Mesodermal cell (in vitro differentiated cells): ENCODE measurements at regions not wholly inside any gene's neighbourhood (a gene's known extent, or its start where the extent isn't known, plus 50 kb on each side); places are given as distances from the start of the nearest gene placed in this dataset.

Experiments
- H3K27ac ChIP-seq: 2 replicates; pipeline ENCODE4 v1.7.0; 2013; ENCODE audit warnings: mild to moderate bottlenecking, low read depth, low read length, moderate library complexity; ENCODE audit not compliant: severe bottlenecking
- H3K36me3 ChIP-seq: 2 replicates; pipeline ENCODE4 v1.7.1; 2013; ENCODE audit warnings: mild to moderate bottlenecking, low read length, moderate library complexity; ENCODE audit not compliant: control insufficient read depth, insufficient read depth
- H3K4me1 ChIP-seq: one replicate; pipeline ENCODE4 v1.7.1; 2013; ENCODE audit warnings: mild to moderate bottlenecking, low read length; ENCODE audit not compliant: insufficient read depth, control insufficient read depth, poor library complexity, severe bottlenecking
- H3K4me3 ChIP-seq: 2 replicates; pipeline ENCODE4 v1.7.0; 2013; ENCODE audit warnings: low read length, control low read depth, mild to moderate bottlenecking; ENCODE audit not compliant: insufficient read depth, poor library complexity, severe bottlenecking; ENCODE audit errors: extremely low read depth
- H3K9me3 ChIP-seq: 2 replicates; pipeline ENCODE4 v1.7.1; 2013; ENCODE audit warnings: mild to moderate bottlenecking, low read length, moderate library complexity; ENCODE audit not compliant: control insufficient read depth
- WGBS, 2 experiments: methylation state at CpG; one replicate each; pipeline ENCODE4 v1.1.5; 2013; ENCODE audit warnings: missing lambda C conversion rate in 2 of 2; ENCODE audit not compliant: insufficient coverage in 2 of 2; 5-methylcytosine and 5-hydroxymethylcytosine counted together

GRCh38 chr12:114302606-114303315 lies 103.2 kb downstream of the TBX5 start:
- peaks cover 2% of the 10 kb centered on the region for H3K9me3 ChIP-seq
- 58 to 79% methylated on average over 2 to 5 of the region's 6 CpGs for WGBS, 2 experiments
- H3K36me3 ChIP-seq, result no peaks in the 10 kb centered on the region
- H3K4me3 ChIP-seq, result no peak overlapping the region
- no peaks in the 10 kb centered on the region for H3K4me1 ChIP-seq
- no peak overlapping the region for H3K27ac ChIP-seq

GRCh38 chr12:114302117-114302516 lies 103.8 kb downstream of the TBX5 start:
- Histone ChIP-seq H3K36me3 (no peaks in the 10 kb centered on the region), H3K4me3 (no peak overlapping the region), H3K27ac (no peak overlapping the region), H3K9me3 (peaks cover 2% of the 10 kb centered on the region), H3K4me1 (no peaks in the 10 kb centered on the region)
- 23 to 45% methylated on average over 4 to 5 of the region's 8 CpGs for WGBS, 2 experiments

GRCh38 chr12:114294303-114294685 lies 111.7 kb downstream of the TBX5 start:
- Histone ChIP-seq H3K4me3 (no peak overlapping the region), H3K36me3 (no peaks in the 10 kb centered on the region), H3K4me1 (no peaks in the 10 kb centered on the region), H3K9me3 (no peaks in the 10 kb centered on the region), H3K27ac (no peak overlapping the region)
- 89 to 100% methylated on average over 2 to 3 of the region's 3 CpGs for WGBS, 2 experiments

GRCh38 chr12:114293571-114294302 lies 112.2 kb downstream of the TBX5 start:
- H3K36me3 ChIP-seq, result no peaks in the 10 kb centered on the region
- no peak overlapping the region for H3K27ac ChIP-seq
- H3K4me3 ChIP-seq, result no peak overlapping the region
- H3K9me3 ChIP-seq, result no peaks in the 10 kb centered on the region
- no peaks in the 10 kb centered on the region for H3K4me1 ChIP-seq
- 100% methylated on average over 1 of the region's 2 CpGs; no CpG with 5 or more reads in 1 of the 2 experiments for WGBS, 2 experiments

GRCh38 chr12:114293073-114293472 lies 112.9 kb downstream of the TBX5 start:
- H3K4me3 ChIP-seq, result no peak overlapping the region
- H3K4me1 ChIP-seq, result no peaks in the 10 kb centered on the region
- H3K9me3 ChIP-seq, result no peaks in the 10 kb centered on the region
- no peak overlapping the region for H3K27ac ChIP-seq
- WGBS, 2 experiments, result 80 to 86% methylated on average over 1 of the region's 3 CpGs
- no peaks in the 10 kb centered on the region for H3K36me3 ChIP-seq

GRCh38 chr12:114291389-114292060 lies 114.4 kb downstream of the TBX5 start:
- Histone ChIP-seq H3K36me3 (no peaks in the 10 kb centered on the region), H3K4me3 (no peak overlapping the region), H3K9me3 (no peaks in the 10 kb centered on the region), H3K27ac (no peak overlapping the region), H3K4me1 (no peaks in the 10 kb centered on the region)
- WGBS, 2 experiments, result 86% methylated on average over 1 of the region's 2 CpGs

- H3K4me3 ChIP-seq, result no peak overlapping the region
- H3K4me1 ChIP-seq, result no peaks in the 10 kb centered on the region
- 60 to 73% methylated on average over 1 to 2 of the region's 3 CpGs for WGBS, 2 experiments
- H3K36me3 ChIP-seq, result no peaks in the 10 kb centered on the region
- H3K9me3 ChIP-seq, result no peaks in the 10 kb centered on the region
- no peak overlapping the region for H3K27ac ChIP-seq
These were observed 118.0 kb downstream of the TBX5 start for GRCh38 chr12:114287821-114288525.

- no peak overlapping the region for H3K27ac ChIP-seq
These were observed 119.8 kb downstream of the TBX5 start for GRCh38 chr12:114286145-114286544.

GRCh38 chr12:114285554-114285953 lies 120.4 kb downstream of the TBX5 start:
- Histone ChIP-seq H3K4me3 (no peak overlapping the region), H3K27ac (no peak overlapping the region), H3K36me3 (no peaks in the 10 kb centered on the region), H3K9me3 (no peaks in the 10 kb centered on the region), H3K4me1 (no peaks in the 10 kb centered on the region)
- no CpG with 5 or more reads among the region's 1 CpG for WGBS, 2 experiments

More at GRCh38 chr12:114286145-114286544, 119.8 kb downstream of the TBX5 start:
- H3K36me3 ChIP-seq, result no peaks in the 10 kb centered on the region
- H3K4me3 ChIP-seq, result no peak overlapping the region
- no peaks in the 10 kb centered on the region for H3K4me1 ChIP-seq
- 20 to 60% methylated on average over 1 to 2 of the region's 2 CpGs for WGBS, 2 experiments
- H3K9me3 ChIP-seq, result no peaks in the 10 kb centered on the region

- no peaks in the 10 kb centered on the region for H3K36me3 ChIP-seq
- 80 to 100% methylated on average over 1 of the region's 4 CpGs for WGBS, 2 experiments
- H3K4me1 ChIP-seq, result no peaks in the 10 kb centered on the region
- no peaks in the 10 kb centered on the region for H3K9me3 ChIP-seq
- H3K27ac ChIP-seq, result no peak overlapping the region
- H3K4me3 ChIP-seq, result no peak overlapping the region
These were observed 121.9 kb downstream of the TBX5 start for GRCh38 chr12:114284041-114284440.
